GM21526 (cell line): ENCODE measurements at regions not wholly inside any gene's neighbourhood (a gene's known extent, or its start where the extent isn't known, plus 50 kb on each side); places are given as distances from the start of the nearest gene placed in this dataset.
"Not testable (repeated sequence)": the region's sequence is repeated elsewhere in the genome, so short reads cannot be mapped to it uniquely, and the experiment has no call there.

Experiments used
- ATAC-seq: cut with Tn5 transposase; IDR thresholded peaks from one replicate; pipeline ENCODE4 v1.9.1; 2021; ENCODE audit warnings: moderate library complexity; ENCODE audit not compliant: unreplicated experiment, low FRiP score

DNA sequence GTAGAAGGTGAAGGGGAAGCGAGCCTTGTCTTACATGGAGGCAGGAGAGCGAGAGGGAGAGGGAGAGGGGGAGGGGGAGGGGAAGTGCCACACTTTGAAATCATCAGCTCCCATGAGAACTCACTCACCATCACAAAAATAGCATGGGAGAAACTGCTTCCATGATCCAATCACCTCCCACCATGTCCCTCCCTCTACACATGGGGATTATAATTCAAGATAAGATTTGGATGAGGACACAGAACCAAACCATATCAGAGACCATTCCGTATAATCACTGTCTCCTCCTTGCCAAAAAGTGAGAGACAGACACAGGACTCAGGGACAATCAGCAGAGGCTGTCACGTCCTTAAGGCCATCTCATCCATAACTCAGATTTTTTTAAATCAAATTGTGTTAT lies 187.7 kb upstream of the TAS2R1 start:
- ATAC-seq = no peak

DNA sequence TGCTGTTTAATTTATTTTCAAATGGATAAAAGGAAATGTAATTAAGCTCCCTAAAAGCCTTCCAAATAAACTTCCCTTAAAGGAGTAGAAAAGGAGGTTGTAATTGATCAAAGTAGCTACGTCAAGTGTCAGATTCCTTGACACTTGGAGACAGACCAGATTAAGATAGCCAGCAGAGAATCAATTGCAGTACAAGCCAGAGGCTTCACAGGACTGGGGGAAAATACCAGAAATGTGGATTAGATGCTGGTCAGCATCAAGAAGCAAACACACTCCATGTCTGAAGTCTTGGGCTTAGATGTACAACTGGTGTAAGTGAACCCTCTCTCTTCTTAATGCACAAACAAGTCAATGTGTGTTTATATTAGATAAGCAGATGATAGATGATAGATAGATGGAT lies 184.9 kb upstream of the TAS2R1 start:
- ATAC-seq = no peak

DNA sequence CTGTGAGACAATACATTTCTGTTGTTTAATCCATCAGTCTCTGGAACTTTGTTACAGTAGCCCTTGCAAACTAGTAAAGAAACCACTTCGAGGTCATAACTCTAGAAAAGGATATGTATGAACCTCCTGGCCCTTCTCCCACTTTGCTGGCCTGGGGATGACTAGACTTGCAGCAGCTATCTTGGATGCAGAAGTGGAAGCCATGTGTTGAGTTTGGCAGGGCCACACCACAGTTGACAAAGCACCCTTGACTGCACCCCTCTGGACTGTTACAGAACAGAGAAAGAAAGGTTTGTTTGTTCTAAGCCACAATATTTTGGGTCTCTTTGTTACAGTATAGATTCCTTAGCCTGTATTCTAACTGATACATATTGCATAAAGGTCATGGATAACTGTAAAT lies 183.2 kb upstream of the TAS2R1 start:
- no peak for ATAC-seq

DNA sequence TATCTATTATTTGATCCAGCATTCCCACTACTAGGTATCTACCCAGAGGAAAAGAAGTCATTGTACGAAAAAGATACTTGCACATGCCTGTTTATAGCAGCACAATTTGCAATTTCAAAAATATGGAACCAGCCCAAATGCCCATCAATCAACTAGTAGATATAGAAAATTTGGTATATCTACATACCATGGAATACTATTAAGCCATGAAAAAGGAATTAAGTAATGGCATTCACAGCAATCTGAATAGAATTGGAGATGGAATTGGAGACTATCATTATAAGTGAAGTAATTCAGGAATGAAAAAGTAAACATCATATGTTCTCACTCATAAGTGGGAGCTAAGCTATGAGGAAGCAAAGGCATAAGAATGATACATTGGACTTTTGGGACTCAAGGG lies 177.2 kb upstream of the TAS2R1 start:
- not testable (repeated sequence) for ATAC-seq

DNA sequence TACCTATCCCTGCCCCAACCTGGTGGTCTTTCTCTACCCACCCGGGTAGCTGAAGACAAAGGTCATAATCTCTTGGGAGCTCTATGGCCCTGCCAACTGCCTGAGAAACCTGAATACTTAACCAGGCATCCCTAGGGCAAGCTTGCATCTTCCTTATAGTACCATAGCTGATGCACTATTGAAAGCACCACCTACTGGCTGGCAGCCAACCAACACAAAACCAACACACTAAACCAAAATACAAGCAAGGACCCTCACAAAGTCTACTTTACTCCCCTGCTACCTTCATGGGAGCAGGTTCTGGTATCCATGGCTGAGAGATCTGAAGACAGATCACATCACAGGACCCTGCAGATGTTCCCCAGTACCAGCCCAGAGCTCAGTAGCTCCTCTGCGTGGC lies 171.8 kb upstream of the TAS2R1 start:
- no peak for ATAC-seq

DNA sequence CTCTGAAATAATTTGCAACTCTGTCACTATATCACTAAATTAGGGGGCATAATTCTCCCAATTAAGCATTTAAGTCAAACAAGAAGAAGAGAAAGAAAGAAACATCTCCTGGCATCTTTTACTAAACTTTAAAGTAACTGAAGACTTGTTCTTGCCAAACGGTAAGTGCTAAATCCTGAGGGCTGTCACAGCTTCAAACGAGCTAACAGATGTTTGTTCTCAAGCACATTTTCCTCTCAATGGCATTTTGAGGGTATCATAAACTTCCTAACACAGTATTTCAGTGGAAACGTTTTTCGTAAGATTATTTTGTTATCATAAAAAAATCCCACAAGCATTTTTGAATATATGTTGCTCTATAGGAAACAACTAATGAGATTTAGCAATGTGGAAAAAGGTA lies 169.5 kb upstream of the TAS2R1 start:
- no peak for ATAC-seq

DNA sequence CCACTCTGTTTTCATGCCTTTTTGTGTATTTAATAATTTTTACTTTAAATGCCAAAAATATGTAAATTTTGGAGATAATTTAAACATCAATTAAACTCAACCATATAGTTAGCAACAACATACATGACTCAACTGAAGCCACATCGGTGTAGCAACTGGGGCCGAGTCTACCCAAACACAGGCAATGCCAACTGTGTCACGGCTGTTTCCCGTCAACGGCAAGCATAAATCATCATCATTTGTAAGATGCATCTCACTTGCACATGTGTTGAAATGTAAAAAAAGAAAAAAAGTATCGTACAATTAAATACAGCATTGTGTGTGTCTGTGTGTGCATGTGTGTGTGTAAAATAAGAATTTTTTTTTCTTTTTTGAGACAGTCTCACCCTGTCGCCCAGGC lies 160.1 kb upstream of the TAS2R1 start:
- ATAC-seq = no peak

DNA sequence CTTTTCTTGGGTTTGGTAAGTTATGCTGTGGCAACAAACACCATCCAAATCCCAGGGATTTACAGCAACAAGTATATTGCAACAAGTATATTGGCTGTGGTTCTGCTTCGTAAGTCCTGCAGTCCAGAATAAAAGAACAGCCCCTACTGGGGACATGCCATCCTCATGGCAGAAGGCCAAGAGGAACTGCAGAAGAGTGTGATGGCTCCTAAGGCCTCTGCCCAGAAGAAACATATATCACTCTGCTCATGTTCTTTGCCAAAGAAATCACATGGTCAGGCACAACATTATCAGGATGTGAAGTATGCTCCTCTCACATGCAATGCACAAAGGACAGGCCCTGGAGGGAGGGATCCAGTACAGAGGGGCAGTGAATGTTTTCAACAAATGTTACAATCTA lies 159.6 kb upstream of the TAS2R1 start:
- no peak for ATAC-seq

DNA sequence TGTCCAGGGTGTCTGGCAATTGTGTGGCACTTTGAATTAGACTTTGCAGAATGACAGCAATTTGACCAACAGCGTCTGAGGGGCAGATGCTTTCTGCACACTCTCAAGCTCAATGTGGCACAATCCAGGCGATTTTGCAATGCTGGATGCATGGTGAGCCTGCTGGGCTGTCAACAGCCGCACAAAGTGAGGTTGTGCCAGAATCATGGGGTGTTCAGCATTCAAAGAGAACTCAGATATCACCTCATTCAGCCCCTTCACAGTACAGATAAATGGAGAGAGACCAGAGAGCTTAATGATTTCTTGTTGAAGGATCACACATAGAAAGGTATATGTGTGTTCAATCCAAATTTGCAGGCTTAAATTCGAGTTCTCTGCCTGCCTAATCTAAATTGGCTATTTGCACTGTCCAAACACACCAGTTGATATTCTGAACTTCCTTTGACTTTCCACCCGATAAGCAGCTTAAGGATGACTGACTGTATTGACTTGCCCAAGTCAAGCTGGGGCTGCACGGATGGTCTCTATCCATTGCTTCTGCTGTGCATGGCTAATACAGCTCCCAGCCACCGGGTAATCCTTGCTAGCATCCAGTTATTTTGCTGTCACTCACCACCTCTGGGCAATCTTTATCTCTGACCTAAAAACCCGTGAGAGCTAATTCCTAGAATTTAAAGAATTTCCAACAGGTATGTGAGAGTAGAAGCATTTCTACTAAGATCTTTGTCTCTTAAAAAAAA lies 157.9 kb upstream of the TAS2R1 start:
- ATAC-seq = no peak

DNA sequence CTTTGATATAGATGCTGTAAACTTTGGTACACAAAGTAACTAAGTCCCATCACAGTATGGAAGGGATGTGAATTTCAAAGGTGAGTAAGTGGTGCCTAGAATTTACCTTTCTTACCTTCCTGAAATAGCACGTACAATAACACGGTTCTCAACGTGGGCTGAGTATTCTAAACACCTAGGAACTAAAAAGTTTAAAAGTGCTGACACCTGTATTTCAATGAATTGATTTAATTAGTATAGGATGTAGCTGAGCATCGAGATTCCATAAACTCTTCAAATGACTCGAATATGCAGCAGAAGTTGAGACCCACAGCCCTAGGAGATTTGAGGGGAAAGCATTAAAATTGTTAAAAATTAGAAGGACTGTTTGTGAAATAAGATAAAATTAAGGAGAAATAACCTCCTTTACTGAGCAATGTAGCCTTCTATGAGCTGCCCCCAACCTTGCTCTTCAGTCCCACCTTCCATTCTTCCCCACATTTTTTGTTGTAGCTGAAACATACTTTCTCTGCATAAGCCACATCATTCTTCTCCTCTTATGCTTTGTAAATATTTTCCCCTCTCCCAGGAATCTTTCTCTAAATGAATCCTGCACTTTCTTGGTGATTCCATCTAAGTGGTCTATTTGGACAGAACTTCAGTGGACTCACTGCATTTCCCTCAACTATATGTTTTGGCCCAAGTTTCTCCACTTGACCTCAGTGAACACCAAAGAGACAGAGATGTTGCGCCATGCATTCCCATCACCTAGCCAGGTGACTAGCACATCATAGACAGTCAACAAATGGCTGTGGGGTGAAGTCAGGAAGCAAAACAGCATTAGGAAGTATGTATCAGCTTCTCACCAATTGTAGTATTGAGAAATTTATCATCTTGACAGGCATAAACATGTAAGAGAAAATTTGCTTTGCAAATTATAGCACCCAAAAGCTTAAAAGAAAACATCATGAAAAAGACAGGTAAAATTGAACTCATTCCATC lies 156.5 kb upstream of the TAS2R1 start:
- ATAC-seq = no peak

DNA sequence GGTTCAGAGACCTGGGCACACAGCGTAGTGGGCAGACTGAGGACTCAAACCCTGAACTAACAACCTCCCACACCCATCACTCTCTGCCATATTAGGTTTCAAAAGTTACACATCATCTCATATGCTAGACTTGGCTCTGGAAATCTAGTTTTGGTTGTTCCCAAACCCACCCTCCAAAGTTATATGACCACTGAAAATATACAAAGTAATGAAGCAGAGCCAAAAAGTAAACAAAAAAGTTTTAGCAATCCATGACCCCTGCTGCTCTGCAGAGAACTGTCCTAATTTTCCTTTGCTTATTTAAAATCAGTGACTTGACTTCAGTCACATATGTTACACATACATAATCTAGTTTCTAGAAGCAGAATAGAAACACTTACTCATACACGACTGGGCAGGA lies 155.6 kb upstream of the TAS2R1 start:
- ATAC-seq = no peak

DNA sequence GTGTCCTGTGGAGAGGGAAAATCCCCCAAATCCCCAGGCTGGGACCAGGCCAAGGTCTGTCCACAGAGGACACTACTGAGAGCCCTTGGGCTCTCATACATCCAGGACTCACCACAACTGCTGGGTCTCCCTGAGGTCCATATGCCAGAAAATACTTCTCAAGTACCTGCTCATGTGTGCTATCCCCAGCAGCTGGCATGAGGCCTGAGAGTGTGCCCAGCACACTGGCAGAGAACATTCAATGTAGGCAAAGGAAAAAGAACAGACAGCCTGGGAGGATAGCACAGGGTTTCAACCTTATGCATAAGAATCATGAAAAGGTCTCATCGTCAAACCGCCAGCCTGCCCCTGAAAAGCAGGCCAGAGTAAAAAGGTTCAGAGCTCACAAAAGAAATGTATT lies 154.1 kb upstream of the TAS2R1 start:
- no peak for ATAC-seq

DNA sequence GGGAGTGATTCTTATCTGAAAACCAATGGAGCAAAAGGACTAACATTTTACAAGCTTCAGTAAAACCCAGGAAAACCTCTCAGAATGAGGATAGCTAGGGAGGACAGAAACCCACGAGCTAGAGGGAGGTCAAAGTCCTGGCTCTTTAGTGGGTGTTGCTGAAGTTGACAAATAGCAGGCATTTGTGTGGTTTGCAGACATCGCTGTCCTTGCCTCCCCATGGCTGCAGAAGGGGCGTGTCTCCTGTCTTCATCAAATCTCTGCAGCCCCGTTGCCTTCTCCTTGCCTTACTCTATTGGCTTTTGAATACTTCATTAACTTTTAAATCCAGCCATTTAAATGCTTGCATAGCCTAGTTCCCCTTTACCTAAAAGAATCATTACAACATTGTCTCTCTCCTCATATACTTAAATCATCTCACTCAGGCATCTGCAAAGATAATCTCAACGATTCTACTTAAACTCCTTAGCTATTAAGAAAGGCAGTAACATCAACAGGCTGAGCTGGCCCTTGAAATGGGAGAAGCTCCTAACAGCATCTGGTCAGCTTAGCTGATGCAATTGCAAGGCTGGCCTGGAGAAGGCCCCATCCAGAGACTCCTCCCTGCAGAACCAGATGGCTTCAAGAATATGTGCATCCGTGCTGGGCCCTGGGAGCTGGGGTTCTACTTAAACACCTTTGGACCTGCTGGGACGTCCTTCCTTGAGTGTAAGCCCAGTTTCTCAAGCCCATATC lies 152.8 kb upstream of the TAS2R1 start:
- no peak for ATAC-seq

DNA sequence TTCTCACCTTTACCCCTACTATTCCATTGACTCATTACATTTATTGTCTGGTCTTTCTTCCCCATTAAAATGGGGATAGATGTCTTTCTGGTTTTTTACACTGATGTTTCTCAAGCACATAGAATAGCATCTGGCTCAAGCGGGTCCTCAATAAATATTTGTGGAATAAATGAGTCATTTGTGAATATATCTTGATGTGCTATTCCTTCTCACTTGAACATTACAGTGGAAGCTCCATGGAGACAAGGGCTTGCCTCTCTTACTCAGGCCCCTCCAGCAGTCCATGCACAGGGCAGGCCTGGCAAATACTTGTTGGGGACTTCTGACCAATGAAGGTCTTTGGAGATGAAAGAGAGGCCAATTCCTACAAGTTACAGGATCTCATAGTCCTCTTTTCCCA lies 151.7 kb upstream of the TAS2R1 start:
- ATAC-seq = no peak

DNA sequence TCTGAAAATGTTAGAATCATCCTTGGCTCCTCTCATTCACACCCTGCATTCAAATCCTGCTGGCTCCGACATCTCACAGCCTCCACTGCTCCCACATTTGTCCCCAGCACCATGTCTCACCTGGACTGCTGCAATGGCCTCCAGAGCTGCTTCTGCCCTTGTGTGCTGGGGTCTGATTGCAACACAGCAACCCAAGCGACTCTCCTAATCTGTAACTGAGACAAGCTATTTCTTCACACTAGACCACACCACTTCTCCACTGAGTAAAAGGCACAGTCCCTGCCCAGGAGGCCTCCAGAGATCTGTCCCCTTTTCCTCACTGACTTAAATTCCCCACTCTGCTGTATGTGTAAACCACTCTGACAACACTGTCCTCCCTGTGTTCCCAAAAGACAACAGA lies 151.1 kb upstream of the TAS2R1 start:
- ATAC-seq = no peak

DNA sequence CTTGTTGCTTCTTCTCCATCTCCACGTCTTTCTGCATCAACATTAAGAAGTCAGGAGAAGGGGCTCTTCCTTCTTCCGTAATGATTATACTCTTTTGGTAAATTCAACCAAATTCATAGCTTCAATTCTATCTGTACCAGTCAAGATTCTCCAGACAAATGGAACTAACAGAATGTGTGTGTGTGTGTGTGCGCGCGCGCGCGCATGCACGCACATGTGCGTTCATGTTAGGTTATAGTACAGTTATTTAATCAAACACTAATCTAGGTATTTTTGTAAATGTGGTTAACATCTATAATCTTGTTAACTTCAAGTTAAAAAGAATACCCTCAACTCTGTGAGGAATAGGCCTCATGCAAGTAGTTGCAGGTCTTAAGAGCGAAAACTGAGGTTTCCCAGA lies 150.3 kb upstream of the TAS2R1 start:
- ATAC-seq = no peak

DNA sequence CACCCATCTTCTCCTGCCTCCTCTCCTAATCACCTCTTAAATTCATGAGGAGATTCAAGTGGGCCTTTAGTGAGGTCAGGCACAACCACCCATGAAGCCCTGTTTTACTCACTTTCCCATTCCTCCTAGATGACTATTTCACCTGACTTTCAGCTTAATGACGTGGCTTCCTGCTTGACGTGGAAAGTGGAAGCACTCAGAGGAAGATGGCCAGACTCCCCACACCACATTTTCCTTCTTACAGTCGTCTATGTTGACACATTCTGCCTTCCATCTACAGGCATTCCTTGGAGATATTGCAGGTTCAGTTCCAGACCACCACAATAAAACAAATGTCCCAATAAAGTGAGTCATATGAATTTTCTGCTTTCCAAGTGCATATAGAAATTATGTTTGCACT lies 146.4 kb upstream of the TAS2R1 start:
- no peak for ATAC-seq

DNA sequence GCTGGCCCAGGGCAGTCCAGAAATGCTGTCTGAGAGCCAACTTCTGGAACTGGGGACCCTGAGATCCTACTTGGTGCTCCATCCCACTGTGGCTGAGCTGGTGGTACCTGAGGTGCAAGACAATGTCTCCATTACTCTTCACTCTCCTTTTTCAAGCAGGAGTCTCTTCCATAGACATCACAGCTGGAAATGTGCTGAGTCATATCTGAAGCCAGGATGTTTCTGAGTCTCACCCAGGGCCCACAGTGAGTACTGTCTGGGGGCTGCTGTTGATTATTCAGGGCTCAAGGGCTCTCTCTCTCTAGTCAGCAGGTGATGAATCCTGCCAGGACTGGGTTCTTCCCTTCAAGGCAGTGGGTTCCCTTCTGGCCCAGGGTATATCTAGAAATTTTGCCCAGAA lies 145.2 kb upstream of the TAS2R1 start:
- ATAC-seq = no peak

DNA sequence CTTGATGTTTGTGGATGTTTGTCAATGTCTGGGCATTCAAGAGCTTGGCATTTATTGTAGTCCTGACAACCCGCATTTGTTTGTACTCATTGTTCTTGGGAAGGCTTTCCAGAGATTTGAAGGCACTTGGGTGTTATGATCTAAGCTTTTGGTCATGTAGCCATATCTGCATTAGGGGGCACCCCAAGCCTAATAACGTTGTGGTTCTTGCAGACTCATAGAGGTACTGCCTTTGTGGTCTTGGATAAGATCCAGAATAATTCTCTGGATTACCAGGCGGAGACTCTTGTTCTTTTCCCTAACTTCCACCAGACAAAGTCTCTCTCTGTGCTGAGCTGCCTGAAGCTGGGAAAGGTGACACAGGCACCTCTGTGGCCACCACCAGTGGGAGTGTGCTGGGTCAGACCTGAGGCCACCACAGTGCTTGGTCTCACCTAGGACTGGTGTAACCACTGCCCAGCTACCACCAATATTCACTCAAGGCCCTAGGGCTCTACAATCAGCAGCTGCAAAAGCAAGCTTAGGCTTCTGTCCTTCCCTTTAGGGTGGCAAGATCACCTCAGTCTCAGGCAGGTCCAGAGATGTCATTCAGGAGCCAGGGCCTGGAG lies 144.4 kb upstream of the TAS2R1 start:
- ATAC-seq = no peak

DNA sequence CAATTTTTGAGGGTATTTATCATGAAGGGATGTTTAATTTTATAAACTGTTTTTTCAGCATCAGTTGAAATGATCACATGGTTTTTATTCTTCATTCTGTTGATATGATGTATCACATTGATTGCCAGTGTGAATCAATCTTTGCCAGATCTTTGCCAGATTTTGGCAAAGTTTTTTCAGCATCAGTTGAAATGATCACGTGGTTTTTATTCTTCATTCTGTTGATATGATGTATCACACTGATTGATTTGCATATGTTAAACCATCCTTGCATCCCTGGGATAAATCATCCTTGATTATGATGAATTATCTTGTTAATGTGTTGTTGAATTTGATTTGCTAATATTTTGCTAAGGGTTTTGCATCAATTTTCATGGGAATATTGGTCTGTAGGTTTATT lies 140.9 kb upstream of the TAS2R1 start:
- no peak for ATAC-seq

DNA sequence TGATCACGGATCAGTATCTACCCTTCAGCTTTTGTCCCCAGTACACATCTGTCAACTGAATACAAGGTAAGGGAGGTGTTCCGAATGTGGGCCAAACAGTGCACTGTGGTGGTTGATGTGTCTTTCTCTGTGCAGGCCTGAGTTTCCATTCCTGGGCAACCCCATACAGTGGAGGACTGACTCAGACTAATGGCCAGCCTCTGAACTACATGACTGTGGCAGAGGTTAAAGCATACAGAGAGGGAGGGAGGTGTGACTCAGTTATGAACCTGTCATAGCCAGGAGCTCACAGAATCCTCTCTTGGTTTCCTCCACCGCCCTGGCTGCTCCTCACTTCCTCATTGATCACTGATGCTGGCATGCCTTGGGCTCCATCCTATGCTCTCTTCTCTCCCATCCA lies 136.4 kb upstream of the TAS2R1 start:
- no peak for ATAC-seq
